Mesodermal cell (in vitro differentiated cells): ENCODE measurements at regions not wholly inside any gene's neighbourhood (a gene's known extent, or its start where the extent isn't known, plus 50 kb on each side); places are given as distances from the start of the nearest gene placed in this dataset.
"Not testable (repeated sequence)": the region's sequence is repeated elsewhere in the genome, so short reads cannot be mapped to it uniquely, and the experiment has no call there.

Experiments
- H3K27ac ChIP-seq: 2 replicates; pipeline ENCODE4 v1.7.0; 2013; ENCODE audit warnings: mild to moderate bottlenecking, low read depth, low read length, moderate library complexity; ENCODE audit not compliant: severe bottlenecking
- H3K36me3 ChIP-seq: 2 replicates; pipeline ENCODE4 v1.7.1; 2013; ENCODE audit warnings: mild to moderate bottlenecking, low read length, moderate library complexity; ENCODE audit not compliant: control insufficient read depth, insufficient read depth
- H3K4me1 ChIP-seq: one replicate; pipeline ENCODE4 v1.7.1; 2013; ENCODE audit warnings: mild to moderate bottlenecking, low read length; ENCODE audit not compliant: insufficient read depth, control insufficient read depth, poor library complexity, severe bottlenecking
- H3K4me3 ChIP-seq: 2 replicates; pipeline ENCODE4 v1.7.0; 2013; ENCODE audit warnings: low read length, control low read depth, mild to moderate bottlenecking; ENCODE audit not compliant: insufficient read depth, poor library complexity, severe bottlenecking; ENCODE audit errors: extremely low read depth
- H3K9me3 ChIP-seq: 2 replicates; pipeline ENCODE4 v1.7.1; 2013; ENCODE audit warnings: mild to moderate bottlenecking, low read length, moderate library complexity; ENCODE audit not compliant: control insufficient read depth
- WGBS, 2 experiments: methylation state at CpG; one replicate each; pipeline ENCODE4 v1.1.5; 2013; ENCODE audit warnings: missing lambda C conversion rate in 2 of 2; ENCODE audit not compliant: insufficient coverage in 2 of 2; 5-methylcytosine and 5-hydroxymethylcytosine counted together

DNA sequence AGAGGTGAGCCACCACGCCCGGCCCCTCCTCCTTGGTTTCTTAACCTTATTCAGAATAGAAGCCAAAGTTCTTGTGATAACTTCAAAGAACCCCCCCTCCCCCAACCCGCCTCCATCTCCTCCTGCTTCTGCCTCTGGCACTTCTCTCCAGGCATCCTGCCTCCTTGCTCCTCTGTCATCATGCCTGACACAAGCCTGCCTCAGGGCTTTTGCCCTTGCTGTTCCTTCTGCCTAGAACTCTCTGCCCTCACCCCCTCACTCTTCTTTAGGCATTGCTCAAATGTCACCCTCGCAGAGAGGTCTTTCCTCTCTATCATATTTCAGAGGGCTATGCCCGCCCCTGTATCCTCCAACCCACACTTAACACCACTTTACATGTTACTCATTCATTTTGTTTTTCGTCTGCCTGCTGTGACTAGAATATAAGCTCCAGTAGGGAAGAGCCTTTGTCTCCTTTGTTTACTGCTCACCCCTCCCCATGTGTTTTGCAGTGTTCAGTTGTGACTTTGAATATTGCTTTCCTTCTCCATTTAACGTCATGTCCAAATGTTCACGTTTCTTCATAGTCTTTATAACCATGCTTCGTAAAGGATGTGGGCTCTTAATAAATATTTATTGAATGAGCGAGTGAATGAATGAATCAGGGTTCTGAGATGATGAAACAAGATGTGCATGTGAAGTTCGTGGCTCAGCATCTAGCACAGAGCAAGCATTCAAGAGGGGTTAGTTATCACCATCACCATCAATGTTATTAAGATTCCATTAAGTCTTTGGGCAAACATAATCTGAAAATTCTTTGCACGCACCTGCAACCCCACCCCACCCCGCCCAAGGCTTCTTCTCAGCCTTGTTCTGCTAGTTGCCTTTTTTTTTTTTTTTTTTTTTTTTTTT is 186.2 kb upstream of the WSCD1 start:
- Histone ChIP-seq H3K36me3 (no peaks in the 10 kb centered on the region), H3K9me3 (no peaks in the 10 kb centered on the region), H3K4me3 (no peak overlapping the region), H3K4me1 (no peaks in the 10 kb centered on the region), H3K27ac (no peak overlapping the region)
- 67 to 82% methylated on average over 5 of the region's 13 CpGs for WGBS, 2 experiments

DNA sequence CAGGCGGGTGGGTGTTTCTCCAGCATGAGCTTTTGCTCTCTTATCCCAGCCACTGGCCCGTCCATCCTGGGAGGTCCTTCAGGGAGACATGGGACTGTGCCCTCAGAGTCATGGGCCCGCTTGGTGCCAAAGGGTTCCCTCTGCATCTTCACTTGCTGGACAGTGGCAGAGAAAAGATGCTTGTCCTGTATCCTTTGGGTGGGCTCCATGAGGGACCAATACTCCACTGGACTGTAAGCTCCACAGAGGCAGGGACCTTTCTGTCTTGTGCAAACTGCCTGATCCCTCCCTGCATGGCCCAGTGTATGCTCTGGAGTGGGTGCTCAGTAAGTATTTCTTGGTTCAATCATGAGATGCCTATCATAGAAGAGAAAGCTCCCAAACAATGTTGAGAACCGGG is 184.8 kb upstream of the WSCD1 start:
- Histone ChIP-seq H3K36me3 (no peaks in the 10 kb centered on the region), H3K4me3 (no peak overlapping the region), H3K9me3 (peaks cover 7% of the 10 kb centered on the region), H3K4me1 (no peaks in the 10 kb centered on the region), H3K27ac (no peak overlapping the region)
- WGBS, 2 experiments: 80 to 83% methylated on average over 3 to 4 of the region's 4 CpGs

DNA sequence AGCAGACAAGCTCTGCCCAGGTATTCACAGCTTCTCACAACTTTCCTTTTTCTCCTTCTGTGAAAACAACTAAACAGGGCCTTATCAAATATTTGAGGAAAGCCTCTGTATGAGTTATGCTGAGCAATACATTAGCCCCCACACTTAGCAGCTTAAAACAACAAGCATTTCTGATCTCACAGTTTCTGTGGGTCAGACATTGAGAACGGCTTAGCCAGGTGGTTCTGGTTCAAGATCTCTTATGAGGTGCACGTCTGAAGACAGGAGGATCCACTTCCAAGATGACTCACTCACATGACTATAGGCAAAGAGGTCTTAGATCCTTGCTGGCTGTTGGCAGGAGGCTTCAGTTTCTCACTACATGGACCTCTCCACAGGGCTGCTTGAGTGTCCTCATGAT is 181.4 kb upstream of the WSCD1 start:
- WGBS, 2 experiments: 92 to 100% methylated on average over 1 to 2 of the region's 2 CpGs
- H3K36me3 ChIP-seq: no peaks in the 10 kb centered on the region
- H3K4me1 ChIP-seq: no peaks in the 10 kb centered on the region
- no peak overlapping the region for H3K4me3 ChIP-seq
- peaks cover 16% of the 10 kb centered on the region for H3K9me3 ChIP-seq
- H3K27ac ChIP-seq: no peak overlapping the region

DNA sequence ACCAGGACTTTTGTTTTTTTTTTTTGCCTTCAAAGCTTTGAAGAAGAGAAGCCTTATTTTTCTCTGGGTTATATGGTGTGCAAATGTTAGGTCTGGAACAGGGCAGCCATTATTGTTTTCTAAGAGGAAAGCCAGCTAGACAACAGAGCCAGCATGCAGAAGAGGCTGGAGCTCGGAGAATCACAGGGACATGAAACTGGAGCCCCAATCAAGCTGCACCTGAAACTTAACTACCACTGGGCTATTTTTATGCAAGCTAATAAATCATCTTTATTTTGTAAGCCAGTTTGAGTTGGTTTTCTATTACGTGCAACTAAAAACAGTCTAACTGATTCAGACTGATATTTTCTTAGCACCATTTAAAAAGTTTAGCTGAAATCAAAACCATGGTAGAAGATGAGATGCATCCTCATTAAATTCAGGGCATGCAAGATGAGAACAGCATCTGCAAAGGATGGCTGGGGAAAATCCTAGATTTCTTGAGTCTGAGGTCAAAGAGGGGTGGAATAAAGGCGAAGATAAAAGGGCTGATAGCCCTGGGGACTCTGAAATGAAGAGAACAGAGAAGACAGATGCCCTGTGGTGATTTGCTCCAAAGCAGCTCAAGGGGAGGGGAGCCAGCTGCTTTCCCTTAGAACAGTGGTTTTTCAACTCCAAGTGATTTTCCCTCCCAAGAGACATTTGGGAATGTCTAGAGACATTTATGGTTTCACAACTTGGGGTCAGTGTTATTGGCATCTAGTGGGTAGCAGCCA is 177.1 kb upstream of the WSCD1 start:
- 61 to 70% methylated on average over 2 of the region's 3 CpGs for WGBS, 2 experiments
- peaks cover 4% of the 10 kb centered on the region for H3K4me1 ChIP-seq
- no peaks in the 10 kb centered on the region for H3K36me3 ChIP-seq
- peaks cover 16% of the 10 kb centered on the region for H3K9me3 ChIP-seq
- H3K27ac ChIP-seq: no peak overlapping the region
- no peak overlapping the region for H3K4me3 ChIP-seq

DNA sequence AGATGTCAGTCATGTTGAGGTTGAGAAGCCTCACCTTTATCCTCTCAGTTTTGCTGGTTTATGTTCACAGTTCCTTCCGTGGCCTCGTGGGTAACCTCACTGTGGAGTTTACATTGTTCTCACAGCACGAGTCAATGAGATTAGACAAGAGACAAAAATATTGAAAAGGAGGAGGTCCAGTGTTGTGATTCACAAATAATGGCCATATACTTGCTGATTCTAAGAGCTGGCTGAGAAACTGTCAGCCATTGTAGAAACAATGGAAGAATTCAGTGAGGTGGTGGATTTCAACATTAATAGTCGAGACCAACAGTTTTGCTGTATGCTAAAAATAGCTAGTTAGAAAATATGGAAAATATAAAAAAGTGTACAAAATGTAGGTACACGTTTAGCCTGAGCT is 176.4 kb upstream of the WSCD1 start:
- H3K4me3 ChIP-seq: no peak overlapping the region
- no peaks in the 10 kb centered on the region for H3K36me3 ChIP-seq
- H3K9me3 ChIP-seq: peaks cover 16% of the 10 kb centered on the region
- H3K27ac ChIP-seq: no peak overlapping the region
- 83 to 100% methylated on average over 3 to 4 of the region's 5 CpGs for WGBS, 2 experiments
- H3K4me1 ChIP-seq: peaks cover 4% of the 10 kb centered on the region

DNA sequence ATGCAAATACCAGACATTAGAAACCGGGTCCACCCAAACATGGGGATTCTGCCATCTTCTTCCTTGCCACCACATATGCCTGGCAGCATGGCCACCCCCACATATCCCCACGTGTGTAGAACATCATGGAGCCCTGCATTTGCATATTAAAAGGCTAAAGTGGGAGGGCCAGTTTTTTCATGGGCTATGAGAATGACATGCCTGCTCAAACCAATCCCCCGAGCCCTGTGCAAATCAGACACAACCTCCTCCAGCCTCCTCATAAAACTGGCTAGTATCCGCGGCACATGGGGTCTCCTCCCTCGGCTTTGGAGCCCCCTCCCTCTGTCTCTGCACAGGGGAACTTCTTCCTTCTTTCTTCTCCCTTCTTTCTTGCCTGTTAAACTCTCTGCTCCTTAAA is 174.9 kb upstream of the WSCD1 start:
- Histone ChIP-seq H3K4me3 (no peak overlapping the region), H3K36me3 (no peaks in the 10 kb centered on the region), H3K27ac (no peak overlapping the region), H3K4me1 (peaks cover 4% of the 10 kb centered on the region), H3K9me3 (peaks cover 9% of the 10 kb centered on the region)
- 48 to 73% methylated on average over 4 to 5 of the region's 6 CpGs for WGBS, 2 experiments

DNA sequence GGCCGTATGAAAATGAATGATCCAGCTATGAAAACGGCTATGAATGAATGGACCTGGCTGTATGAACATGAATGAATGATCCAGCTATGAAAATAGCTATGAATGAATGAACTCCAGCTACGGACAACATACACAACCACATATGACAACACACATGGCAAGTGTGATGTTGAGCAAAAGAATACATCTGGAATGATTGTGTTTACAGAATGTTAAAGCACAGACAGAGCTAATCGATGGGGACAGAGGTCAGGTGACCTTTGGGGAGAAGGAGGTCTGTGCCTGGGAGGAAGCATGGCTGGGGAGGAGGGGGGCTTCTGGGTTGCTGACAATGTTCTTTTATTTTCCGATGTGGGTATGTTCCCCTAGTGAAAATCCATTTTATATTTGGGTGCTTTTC is 174.0 kb upstream of the WSCD1 start:
- Histone ChIP-seq H3K4me1 (peaks cover 4% of the 10 kb centered on the region), H3K27ac (no peak overlapping the region), H3K36me3 (no peaks in the 10 kb centered on the region), H3K4me3 (no peak overlapping the region), H3K9me3 (no peaks in the 10 kb centered on the region)
- WGBS, 2 experiments: 85 to 88% methylated on average over 2 of the region's 5 CpGs

DNA sequence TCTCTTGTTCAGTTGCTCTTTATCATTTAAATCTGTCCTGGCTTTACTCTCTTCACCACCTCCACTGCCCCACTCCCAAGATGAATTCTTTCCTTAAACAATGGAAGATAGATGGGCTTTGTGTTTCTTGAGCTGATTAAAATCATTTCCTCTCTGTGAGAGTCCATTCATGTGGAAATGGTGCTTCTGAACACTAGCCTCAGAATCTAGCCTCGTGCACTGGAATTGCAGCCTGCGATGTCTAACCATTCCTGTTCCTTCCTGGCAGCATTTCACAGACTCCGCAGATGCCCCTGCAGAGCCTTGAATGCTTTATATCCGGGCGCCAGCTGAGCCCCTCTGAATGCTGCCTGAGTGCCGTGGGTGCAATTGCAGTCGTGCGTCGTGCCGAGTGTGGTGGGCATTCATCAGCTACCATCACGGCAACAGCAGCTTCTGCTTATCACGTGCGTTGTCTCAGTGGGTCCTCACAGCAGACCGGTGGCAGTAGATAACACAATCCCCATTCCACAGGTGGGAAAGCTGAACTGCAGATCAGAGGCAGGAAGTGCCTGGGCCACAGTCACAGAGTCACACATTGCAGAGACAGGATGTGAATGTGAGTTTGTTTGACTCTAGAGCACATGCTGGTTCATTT is 172.8 kb upstream of the WSCD1 start:
- WGBS, 2 experiments: 7 to 12% methylated on average over 13 of the region's 14 CpGs
- Histone ChIP-seq H3K4me1 (peaks cover 4% of the 10 kb centered on the region), H3K36me3 (no peaks in the 10 kb centered on the region), H3K27ac (peak overlapping the region; percentile 58), H3K4me3 (no peak overlapping the region), H3K9me3 (no peaks in the 10 kb centered on the region)

DNA sequence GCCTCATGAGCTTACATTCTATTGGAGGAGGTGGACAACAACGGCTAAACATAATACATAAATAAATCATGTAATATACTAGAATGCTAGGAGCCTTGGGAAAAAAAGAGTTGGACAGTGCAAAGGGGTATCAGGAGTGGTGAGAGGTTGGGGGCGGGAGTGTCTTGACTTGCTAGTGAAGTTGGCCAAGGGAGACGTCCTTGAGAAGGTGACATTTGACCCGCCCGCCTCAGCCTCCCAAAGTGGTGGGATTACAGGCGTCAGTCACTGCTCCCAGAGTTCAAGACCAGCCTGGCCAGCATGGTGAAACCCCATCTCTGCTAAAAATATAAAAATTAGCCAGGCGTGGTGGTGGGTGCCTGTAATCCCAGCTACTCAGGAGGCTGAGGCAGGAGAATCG is 172.2 kb upstream of the WSCD1 start:
- H3K9me3 ChIP-seq, H3K36me3 ChIP-seq, H3K4me3 ChIP-seq, H3K27ac ChIP-seq, H3K4me1 ChIP-seq: not testable (repeated sequence)
- WGBS, 2 experiments: 86 to 97% methylated on average over 5 of the region's 8 CpGs

DNA sequence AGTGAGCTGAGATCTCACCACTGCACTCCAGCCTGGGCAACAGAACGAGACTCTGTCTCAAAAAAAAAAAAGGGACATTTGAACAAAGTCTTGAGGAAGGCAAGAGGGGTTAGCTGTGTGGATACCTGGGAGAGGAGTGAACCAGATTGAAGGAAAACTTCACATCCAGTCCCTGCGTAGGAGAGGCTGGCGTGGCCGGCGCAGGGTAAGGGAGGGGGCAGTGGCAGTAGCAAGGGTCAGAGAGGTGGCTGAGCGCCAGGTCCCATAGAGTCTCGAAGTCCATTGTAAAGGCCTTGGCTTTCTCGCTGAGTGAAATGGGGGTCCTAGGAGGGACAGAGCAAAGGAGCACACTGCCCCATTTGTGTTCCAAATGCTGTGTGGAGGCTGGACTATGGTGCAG is 171.8 kb upstream of the WSCD1 start:
- Histone ChIP-seq H3K4me3 (no peak overlapping the region), H3K27ac (no peak overlapping the region), H3K36me3 (no peaks in the 10 kb centered on the region), H3K9me3 (peaks cover 3% of the 10 kb centered on the region), H3K4me1 (peaks cover 4% of the 10 kb centered on the region)
- 98 to 100% methylated on average over 8 of the region's 8 CpGs for WGBS, 2 experiments
